Keratinocyte (primary cell): ENCODE measurements at regions not wholly inside any gene's neighbourhood (a gene's known extent, or its start where the extent isn't known, plus 50 kb on each side); places are given as distances from the start of the nearest gene placed in this dataset.

ENCODE experiments used
- DNase-seq: peaks from one replicate; pipeline ENCODE4 v3.0.0-alpha.2; 2011; ENCODE audit warnings: low read depth, missing footprints, low spot score
- FAIRE-seq: peaks from 2 replicates; lab custom pipeline; 2011; peaks lifted over from hg19 to GRCh38; lab: Jason Lieb, UNC
- H2AFZ ChIP-seq: 2 replicates; pipeline ENCODE4 v1.6.0; 2012; ENCODE audit warnings: low read length, control low read depth, inconsistent platforms; ENCODE audit not compliant: control insufficient read depth
- H3K27ac ChIP-seq: 2 replicates; pipeline ENCODE4 v1.5.1; 2011; ENCODE audit warnings: low read length; ENCODE audit not compliant: control insufficient read depth, insufficient read depth
- H3K27me3 ChIP-seq: 3 replicates; pipeline ENCODE4 v1.6.0; 2011; ENCODE audit warnings: low read length; ENCODE audit not compliant: control insufficient read depth, insufficient read depth; ENCODE audit errors: extremely low read depth
- H3K36me3 ChIP-seq, 2 experiments: 2 replicates in 1 of 2; 3 replicates in 1 of 2; pipeline ENCODE4 v1.5.1; 2011; ENCODE audit warnings: low read length in 2 of 2, mild to moderate bottlenecking in 1 of 2; ENCODE audit not compliant: control insufficient read depth in 2 of 2, insufficient read depth in 2 of 2; ENCODE audit errors: extremely low read depth in 1 of 2
- H3K4me1 ChIP-seq: 3 replicates; pipeline ENCODE4 v1.5.1; 2011; ENCODE audit warnings: low read length; ENCODE audit not compliant: control insufficient read depth, insufficient read depth; ENCODE audit errors: extremely low read depth
- H3K4me2 ChIP-seq: 3 replicates; pipeline ENCODE4 v1.6.0; 2011; ENCODE audit warnings: low read depth, low read length; ENCODE audit not compliant: control insufficient read depth, insufficient read depth; ENCODE audit errors: extremely low read depth
- H3K4me3 ChIP-seq, 3 experiments: fragments of 200-600 bp in 1 of 3; sonication (generic) in 1 of 3; 2 replicates in 2 of 3; 3 replicates in 1 of 3; pipeline ENCODE4 v1.5.1; 2011 to 2016; ENCODE audit warnings: low read length in 3 of 3, mild to moderate bottlenecking in 3 of 3, control low read depth in 2 of 3, inconsistent platforms in 1 of 3, low read depth in 1 of 3, mixed read lengths in 1 of 3, mixed run types in 1 of 3, moderate library complexity in 1 of 3; ENCODE audit not compliant: control insufficient read depth in 2 of 3, insufficient read depth in 2 of 3; ENCODE audit errors: extremely low read depth in 1 of 3
- H3K79me2 ChIP-seq: 2 replicates; pipeline ENCODE4 v1.6.0; 2012; ENCODE audit warnings: low read length; ENCODE audit not compliant: control insufficient read depth, insufficient read depth
- H3K9ac ChIP-seq: 3 replicates; pipeline ENCODE4 v1.6.0; 2011; ENCODE audit warnings: low read length; ENCODE audit not compliant: control insufficient read depth, insufficient read depth; ENCODE audit errors: extremely low read depth
- H3K9me1 ChIP-seq: 3 replicates; pipeline ENCODE4 v1.6.0; 2011; ENCODE audit warnings: low read length; ENCODE audit not compliant: control insufficient read depth, insufficient read depth; ENCODE audit errors: extremely low read depth
- H3K9me3 ChIP-seq: 2 replicates; pipeline ENCODE4 v1.5.1; 2012; ENCODE audit warnings: low read depth, low read length; ENCODE audit not compliant: control insufficient read depth
- H4K20me1 ChIP-seq: 3 replicates; pipeline ENCODE4 v1.6.0; 2011; ENCODE audit warnings: low read length; ENCODE audit not compliant: control insufficient read depth, insufficient read depth; ENCODE audit errors: extremely low read depth
- CTCF ChIP-seq, 3 experiments: IDR thresholded peaks in 1 of 3; conservative IDR thresholded peaks in 1 of 3; optimal IDR thresholded peaks in 1 of 3; 2 replicates in 2 of 3; 3 replicates in 1 of 3; pipeline versions ENCODE3 to v1.5.1; 2011; ENCODE audit warnings: low read length in 3 of 3, mild to moderate bottlenecking in 3 of 3, moderate library complexity in 2 of 3, control low read depth in 1 of 3, inconsistent platforms in 1 of 3; ENCODE audit not compliant: insufficient read depth in 2 of 3; ENCODE audit errors: extremely low read depth in 1 of 3
- EZH2 ChIP-seq: IDR thresholded peaks from one replicate; pipeline ENCODE4 v1.6.1; 2012; ENCODE audit warnings: inconsistent platforms, mild to moderate bottlenecking, low read length, moderate library complexity
- dilution Hi-C: fragments of 300-500 bp; cut with MboI; formaldehyde crosslinking; loops from one replicate; pipeline ENCODE4 v1.7.0; 2020; ENCODE audit warnings: low sequenced_read_pairs; ENCODE audit not compliant: extremely low pct_ligation_motif_present

- H4K20me1 ChIP-seq = no peaks in the 10 kb centered on the region
- no peak overlapping the region for H3K4me3 ChIP-seq
- H3K27me3 ChIP-seq = no peaks in the 10 kb centered on the region
- H3K9me3 ChIP-seq = no peaks in the 10 kb centered on the region
- no peak overlapping the region for H2AFZ ChIP-seq
- dilution Hi-C loops = no loop called here
- no peaks in the 10 kb centered on the region for H3K9me1 ChIP-seq
- TF ChIP-seq EZH2 (no peak), CTCF (optimal IDR thresholded peaks at IDR 0.05 in 1 of 3, IDR thresholded peaks at IDR 0.05 in 1 of 3, conservative IDR thresholded peaks at IDR 0.05 in 1 of 3; ENCODE audit: extremely low read depth in 1 of 3, insufficient read depth in 2 of 3, low read length in 3 of 3) (no peak)
- H3K4me2 ChIP-seq = no peak overlapping the region
- no peaks in the 10 kb centered on the region for H3K79me2 ChIP-seq
- no peak overlapping the region for H3K27ac ChIP-seq
- no peaks in the 10 kb centered on the region for H3K36me3 ChIP-seq
- no peak for DNase-seq
- no peak overlapping the region for H3K9ac ChIP-seq
- peaks cover 18% of the 10 kb centered on the region for H3K4me1 ChIP-seq
- no peak for FAIRE-seq
Observed at GRCh38 chr2:215612786-215613185, 176.9 kb upstream of the FN1 start.

GRCh38 chr2:215611609-215612386 lies 175.9 kb upstream of the FN1 start:
- Histone ChIP-seq H3K79me2 (no peaks in the 10 kb centered on the region), H3K9ac (no peak overlapping the region), H3K27me3 (no peaks in the 10 kb centered on the region), H3K9me3 (no peaks in the 10 kb centered on the region), H3K36me3 (no peaks in the 10 kb centered on the region), H4K20me1 (no peaks in the 10 kb centered on the region), H3K4me1 (peaks cover 18% of the 10 kb centered on the region), H3K4me3 (no peak overlapping the region), H2AFZ (no peak overlapping the region), H3K9me1 (no peaks in the 10 kb centered on the region), H3K27ac (no peak overlapping the region), H3K4me2 (no peak overlapping the region)
- DNase-seq (no peak), FAIRE-seq (no peak)
- dilution Hi-C loops = no loop called here
- TF ChIP-seq CTCF (optimal IDR thresholded peaks at IDR 0.05 in 1 of 3, IDR thresholded peaks at IDR 0.05 in 1 of 3, conservative IDR thresholded peaks at IDR 0.05 in 1 of 3; ENCODE audit: extremely low read depth in 1 of 3, insufficient read depth in 2 of 3, low read length in 3 of 3) (no peak), EZH2 (no peak)
